Neural cell (in vitro differentiated cells): ENCODE measurements at regions not wholly inside any gene's neighbourhood (a gene's known extent, or its start where the extent isn't known, plus 50 kb on each side); places are given as distances from the start of the nearest gene placed in this dataset.

Source experiments
- H2AFZ ChIP-seq: fragments of 200-600, 300-800 bp; sonication (generic), shearing (Covaris generic); 2 replicates; pipeline ENCODE4 v1.6.0; 2014; ENCODE audit warnings: low read depth, mild to moderate bottlenecking, antibody characterized with exemption, low read length, moderate library complexity
- H3F3A ChIP-seq: fragments of 200-600 bp; shearing (Covaris generic); 2 replicates; pipeline ENCODE4 v1.6.1; 2016; ENCODE audit warnings: mild to moderate bottlenecking, moderate library complexity, mixed read lengths, antibody characterized with exemption, low read length; ENCODE audit not compliant: insufficient read depth, poor library complexity, severe bottlenecking
- H3K27ac ChIP-seq: fragments of 200-600, 300-800 bp; sonication (generic), shearing (Covaris generic); 2 replicates; pipeline ENCODE4 v1.5.1; 2014; ENCODE audit warnings: mild to moderate bottlenecking, low read length, moderate library complexity
- H3K27me3 ChIP-seq: fragments of 300-800, 200-600 bp; sonication (generic), shearing (Covaris generic); 2 replicates; pipeline ENCODE4 v1.6.0; 2014; ENCODE audit warnings: mild to moderate bottlenecking, low read depth, low read length, moderate library complexity; ENCODE audit not compliant: insufficient read depth
- H3K36me3 ChIP-seq: fragments of 300-800, 200-600 bp; sonication (generic), shearing (Covaris generic); 2 replicates; pipeline ENCODE4 v1.5.1; 2014; ENCODE audit warnings: mild to moderate bottlenecking, antibody characterized with exemption, low read length, moderate library complexity; ENCODE audit not compliant: insufficient read depth
- H3K4me2 ChIP-seq: fragments of 300-800, 200-600 bp; sonication (generic), shearing (Covaris generic); 2 replicates; pipeline ENCODE4 v1.6.0; 2014; ENCODE audit warnings: mild to moderate bottlenecking, low read length
- H3K4me3 ChIP-seq: fragments of 300-800, 200-600 bp; sonication (generic), shearing (Covaris generic); 2 replicates; pipeline ENCODE4 v1.5.1; 2014; ENCODE audit warnings: mild to moderate bottlenecking, low read length, moderate library complexity
- H3K79me2 ChIP-seq: fragments of 200-600 bp; shearing (Covaris generic); replicated peaks from 2 replicates; pipeline ENCODE4 v1.6.0; 2014; ENCODE audit warnings: mild to moderate bottlenecking, low read length, moderate library complexity; ENCODE audit not compliant: insufficient read depth
- H3K9ac ChIP-seq: fragments of 300-800, 200-600 bp; sonication (generic), shearing (Covaris generic); 2 replicates; pipeline ENCODE4 v1.6.1; 2016; ENCODE audit warnings: mild to moderate bottlenecking, low read length, mixed read lengths
- H3K9me2 ChIP-seq: fragments of 200-600 bp; shearing (Covaris generic); 2 replicates; pipeline ENCODE4 v1.6.1; 2016; ENCODE audit warnings: mild to moderate bottlenecking, low read length, mixed read lengths; ENCODE audit not compliant: insufficient read depth
- H3K9me3 ChIP-seq: fragments of 200-600, 300-800 bp; sonication (generic), shearing (Covaris generic); 2 replicates; pipeline ENCODE4 v1.6.1; 2016; ENCODE audit warnings: mild to moderate bottlenecking, mixed run types, low read length, moderate library complexity, mixed read lengths
- H4K20me1 ChIP-seq: fragments of 200-600 bp; shearing (Covaris generic); 2 replicates; pipeline ENCODE4 v1.6.1; 2016; ENCODE audit warnings: mild to moderate bottlenecking, mixed run types; ENCODE audit not compliant: insufficient read depth
- CTCF ChIP-seq: fragments of 450-650 bp; IDR thresholded peaks from 2 replicates; pipeline ENCODE4 v1.5.1; 2014; ENCODE audit warnings: antibody characterized with exemption, mild to moderate bottlenecking, moderate library complexity; ENCODE audit not compliant: poor library complexity, severe bottlenecking
- EP300 ChIP-seq: fragments of 450-650 bp; conservative IDR thresholded peaks from 2 replicates; pipeline ENCODE4 v1.6.1; 2014; ENCODE audit warnings: antibody characterized with exemption, mild to moderate bottlenecking, moderate library complexity; ENCODE audit not compliant: poor library complexity, severe bottlenecking
- EZH2 ChIP-seq: fragments of 200-600, 300-800 bp; shearing (Covaris generic), sonication (generic); IDR thresholded peaks from 2 replicates; pipeline ENCODE4 v1.6.1; 2014; ENCODE audit warnings: antibody characterized with exemption, low read length, borderline replicate concordance, mild to moderate bottlenecking; ENCODE audit not compliant: insufficient read depth, poor library complexity, severe bottlenecking
- MXI1 ChIP-seq: fragments of 450-650 bp; conservative IDR thresholded peaks from 2 replicates; pipeline ENCODE4 v1.6.1; 2014; ENCODE audit warnings: antibody characterized with exemption, mild to moderate bottlenecking; ENCODE audit not compliant: poor library complexity, severe bottlenecking
- POLR2AphosphoS5 ChIP-seq: IDR thresholded peaks from 2 replicates; pipeline ENCODE4 v1.6.1; 2012
- RAD21 ChIP-seq: fragments of 450-650 bp; conservative IDR thresholded peaks from 2 replicates; pipeline ENCODE4 v1.6.1; 2014; ENCODE audit warnings: antibody characterized with exemption, mild to moderate bottlenecking, moderate library complexity
- REST ChIP-seq: IDR thresholded peaks from 2 replicates; pipeline ENCODE4 v1.6.1; 2012; ENCODE audit warnings: borderline replicate concordance
- SMC3 ChIP-seq: fragments of 450-650 bp; conservative IDR thresholded peaks from 2 replicates; pipeline ENCODE4 v1.6.1; 2014; ENCODE audit warnings: antibody characterized with exemption, mild to moderate bottlenecking, moderate library complexity; ENCODE audit not compliant: poor library complexity
- TAF1 ChIP-seq: IDR thresholded peaks from 2 replicates; pipeline ENCODE4 v1.6.1; 2012; ENCODE audit warnings: low read depth

GRCh38 chr6:8990075-8990474, 554.7 kb upstream of the SLC35B3 start:
- Histone ChIP-seq H3K27me3 (no peaks in the 10 kb centered on the region), H3K27ac (no peak overlapping the region), H3K79me2 (no peaks in the 10 kb centered on the region), H3K36me3 (no peaks in the 10 kb centered on the region), H3F3A (no peaks in the 10 kb centered on the region), H2AFZ (no peak overlapping the region), H4K20me1 (no peaks in the 10 kb centered on the region), H3K9me3 (no peaks in the 10 kb centered on the region), H3K9ac (no peak overlapping the region), H3K4me2 (no peak overlapping the region), H3K9me2 (no peaks in the 10 kb centered on the region), H3K4me3 (no peak overlapping the region)
- TF ChIP-seq EZH2 (no peak), REST (no peak), CTCF (no peak), SMC3 (no peak), MXI1 (no peak), RAD21 (no peak), POLR2AphosphoS5 (no peak), TAF1 (no peak), EP300 (no peak)

- no peak for TF ChIP-seq REST
- TF ChIP-seq RAD21, result peak; percentile 98
- TF ChIP-seq SMC3, result peak; percentile 94
- TF ChIP-seq CTCF, result peak; percentile 98
- TF ChIP-seq EZH2, result no peak
- Histone ChIP-seq H3F3A (no peaks in the 10 kb centered on the region), H3K36me3 (no peaks in the 10 kb centered on the region), H3K4me2 (no peak overlapping the region), H3K9ac (no peak overlapping the region), H3K9me3 (no peaks in the 10 kb centered on the region), H4K20me1 (no peaks in the 10 kb centered on the region), H3K27ac (no peak overlapping the region), H3K27me3 (peaks cover 17% of the 10 kb centered on the region), H2AFZ (no peak overlapping the region), H3K4me3 (no peak overlapping the region), H3K9me2 (no peaks in the 10 kb centered on the region), H3K79me2 (no peaks in the 10 kb centered on the region)
Measured at GRCh38 chr6:8983202-8983688, 547.9 kb upstream of the SLC35B3 start.
